NCI-H146 (cell line): ENCODE measurements at regions not wholly inside any gene's neighbourhood (a gene's known extent, or its start where the extent isn't known, plus 50 kb on each side); places are given as distances from the start of the nearest gene placed in this dataset.
"Not testable (repeated sequence)": the region's sequence is repeated elsewhere in the genome, so short reads cannot be mapped to it uniquely, and the experiment has no call there.

Source experiments
- DNase-seq: peaks from one replicate; lab custom pipeline; 2025; lab: John Stamatoyannopoulos, UW

GRCh38 chr14:30373526-30373925 is 185.4 kb upstream of the G2E3 start:
- DNase-seq: no peak

- peak; percentile 71 for DNase-seq
Measured at GRCh38 chr14:30375296-30375892, 183.6 kb upstream of the G2E3 start.

- no peak for DNase-seq
Measured at GRCh38 chr14:30381861-30382480, 177.0 kb upstream of the G2E3 start.

GRCh38 chr14:30385925-30386324 is 173.0 kb upstream of the G2E3 start:
- DNase-seq: peak; percentile 87

GRCh38 chr14:30387871-30388270 is 171.1 kb upstream of the G2E3 start:
- DNase-seq: no peak

- DNase-seq: no peak
Measured at GRCh38 chr14:30389134-30389876, 169.7 kb upstream of the G2E3 start.

- DNase-seq: peak; percentile 3
Measured at GRCh38 chr14:30389877-30390385, 169.0 kb upstream of the G2E3 start.

GRCh38 chr14:30395065-30395464 is 163.9 kb upstream of the G2E3 start:
- DNase-seq: no peak

GRCh38 chr14:30402846-30403245 is 156.1 kb upstream of the G2E3 start:
- no peak for DNase-seq

- DNase-seq: no peak
Measured at GRCh38 chr14:30403791-30404190, 155.2 kb upstream of the G2E3 start.

GRCh38 chr14:30409508-30410015 is 149.4 kb upstream of the G2E3 start:
- DNase-seq: not testable (repeated sequence)

GRCh38 chr14:30410986-30411385 is 148.0 kb upstream of the G2E3 start:
- DNase-seq: no peak

GRCh38 chr14:30413184-30413583 is 145.8 kb upstream of the G2E3 start:
- DNase-seq: not testable (repeated sequence)

GRCh38 chr14:30417121-30417520 is 141.8 kb upstream of the G2E3 start:
- DNase-seq: no peak

- no peak for DNase-seq
Measured at GRCh38 chr14:30417999-30418398, 141.0 kb upstream of the G2E3 start.

- DNase-seq: no peak
Measured at GRCh38 chr14:30419037-30419436, 139.9 kb upstream of the G2E3 start.

GRCh38 chr14:30420515-30420914 is 138.4 kb upstream of the G2E3 start:
- DNase-seq: no peak

GRCh38 chr14:30426463-30426862 is 132.5 kb upstream of the G2E3 start:
- DNase-seq: no peak

- DNase-seq: no peak
Measured at GRCh38 chr14:30427401-30427800, 131.6 kb upstream of the G2E3 start.

GRCh38 chr14:30427846-30428245 is 131.1 kb upstream of the G2E3 start:
- no peak for DNase-seq

- no peak for DNase-seq
Measured at GRCh38 chr14:30431552-30431951, 127.4 kb upstream of the G2E3 start.

- no peak for DNase-seq
Measured at GRCh38 chr14:30440961-30441360, 118.0 kb upstream of the G2E3 start.
